Midbrain (tissue), 1 donor: ENCODE measurements at regions not wholly inside any gene's neighbourhood (a gene's known extent, or its start where the extent isn't known, plus 50 kb on each side); places are given as distances from the start of the nearest gene placed in this dataset.

Source experiments
- DNase-seq: peaks from one replicate; lab custom pipeline; 2025; lab: John Stamatoyannopoulos, UW

DNA sequence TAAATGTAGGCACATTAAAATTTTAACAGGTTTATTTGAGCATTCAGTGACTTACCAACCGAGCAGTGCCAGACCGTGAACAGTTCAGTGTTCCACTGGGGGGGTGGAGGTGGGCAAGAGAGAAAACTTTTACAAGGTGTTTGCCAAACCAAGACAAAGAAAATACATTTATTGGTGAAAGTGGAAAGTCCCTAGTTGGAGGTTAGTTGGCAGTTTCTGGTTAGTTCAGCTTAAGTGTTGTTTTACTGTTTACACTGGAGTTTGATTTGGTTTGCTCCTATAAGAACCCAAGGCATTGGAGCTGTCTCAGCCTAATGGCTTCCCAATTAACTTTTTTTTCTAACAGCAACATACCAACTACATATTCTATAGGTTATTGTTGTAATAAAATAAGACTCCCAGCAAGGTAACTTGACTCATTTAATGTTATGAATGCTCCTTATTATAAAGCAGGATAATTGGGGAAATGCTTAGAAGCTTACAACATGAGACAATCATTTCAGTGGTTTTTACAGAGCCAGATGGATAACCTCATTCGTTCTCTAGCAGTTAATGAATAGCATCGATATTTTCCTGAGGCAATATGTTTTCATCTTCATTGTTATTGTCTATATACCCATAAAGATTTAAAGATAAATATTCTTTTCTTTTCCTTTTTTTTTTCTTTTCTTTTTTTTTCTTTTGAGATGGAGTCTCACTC is 115.8 kb downstream of the ETNK1 start:
- no peak for DNase-seq

DNA sequence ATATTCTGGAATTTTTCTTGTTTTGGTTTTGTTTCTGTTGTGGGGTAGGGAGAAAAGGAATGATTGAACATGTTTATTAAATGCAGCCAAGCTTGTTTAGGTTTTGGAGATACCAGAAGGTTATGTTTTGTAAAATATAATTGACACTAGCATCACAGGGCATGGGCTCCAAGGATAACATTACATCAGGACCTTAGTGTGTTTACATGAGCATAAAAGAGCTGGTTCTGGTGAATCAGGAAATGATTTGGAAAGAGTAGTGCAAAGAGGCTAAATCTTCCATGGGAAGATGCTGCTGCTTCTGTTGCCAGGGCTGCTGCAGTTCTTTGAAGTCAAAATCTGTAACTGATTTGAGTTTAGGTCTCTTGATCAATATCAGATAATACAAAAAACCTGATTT is 118.7 kb downstream of the ETNK1 start:
- no peak for DNase-seq

DNA sequence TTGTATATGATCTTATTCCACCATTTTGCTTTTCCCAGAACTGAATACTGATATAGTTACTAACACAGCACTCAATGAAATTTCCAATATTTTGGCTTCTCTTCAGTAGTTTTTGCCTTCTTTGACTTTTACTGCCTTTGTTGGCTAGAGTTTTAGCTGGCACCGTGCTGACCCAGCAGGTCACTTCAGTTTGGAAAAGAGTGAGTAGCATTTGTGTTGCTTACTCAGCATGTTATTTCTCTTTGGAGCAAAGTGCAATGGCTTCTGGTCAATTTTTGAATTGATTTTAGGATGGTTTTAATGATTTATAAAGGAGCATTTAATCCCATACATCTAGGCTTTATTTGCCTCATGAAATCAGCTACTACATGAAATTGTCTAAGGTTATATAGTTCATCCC is 119.2 kb downstream of the ETNK1 start:
- DNase-seq, result no peak

DNA sequence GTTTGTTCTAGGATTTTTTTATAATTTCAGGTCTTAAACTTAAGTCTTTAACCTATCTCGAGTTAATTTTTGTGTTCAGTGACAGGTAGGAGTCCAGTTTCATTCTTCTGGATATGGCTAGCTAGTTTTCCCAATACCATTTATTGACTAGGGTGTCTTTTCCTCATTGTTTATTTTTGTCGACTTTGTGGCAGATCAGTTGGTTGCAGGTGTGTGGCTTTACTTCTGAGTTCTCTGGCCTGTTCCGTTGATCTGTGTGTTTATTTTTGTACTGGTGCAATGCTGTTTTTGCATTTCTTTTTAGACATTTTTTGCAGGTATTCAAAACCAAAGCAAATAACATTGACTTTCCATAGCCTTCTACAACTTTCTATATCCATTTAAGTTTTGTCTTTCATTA is 121.7 kb downstream of the ETNK1 start:
- no peak for DNase-seq

DNA sequence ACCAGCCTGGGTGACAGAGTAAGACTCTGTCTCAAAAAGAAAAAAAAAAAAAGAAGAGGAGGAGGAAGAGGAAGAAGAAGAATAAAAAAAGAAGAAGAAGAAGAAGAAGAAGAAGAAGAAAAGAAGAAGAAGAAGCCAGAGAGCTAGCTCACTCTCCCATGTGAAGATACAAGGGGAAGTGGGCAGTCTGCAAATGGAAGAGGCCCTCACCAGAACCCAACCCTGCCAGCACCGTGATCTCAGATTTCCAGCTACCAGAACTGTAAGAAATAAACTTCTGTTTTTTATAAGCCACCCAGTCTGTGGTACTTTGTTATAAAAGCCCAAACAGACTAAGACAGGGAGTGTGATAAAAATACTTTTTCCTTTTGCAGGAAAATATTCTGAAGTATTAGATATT is 130.7 kb downstream of the ETNK1 start:
- DNase-seq, result no peak

DNA sequence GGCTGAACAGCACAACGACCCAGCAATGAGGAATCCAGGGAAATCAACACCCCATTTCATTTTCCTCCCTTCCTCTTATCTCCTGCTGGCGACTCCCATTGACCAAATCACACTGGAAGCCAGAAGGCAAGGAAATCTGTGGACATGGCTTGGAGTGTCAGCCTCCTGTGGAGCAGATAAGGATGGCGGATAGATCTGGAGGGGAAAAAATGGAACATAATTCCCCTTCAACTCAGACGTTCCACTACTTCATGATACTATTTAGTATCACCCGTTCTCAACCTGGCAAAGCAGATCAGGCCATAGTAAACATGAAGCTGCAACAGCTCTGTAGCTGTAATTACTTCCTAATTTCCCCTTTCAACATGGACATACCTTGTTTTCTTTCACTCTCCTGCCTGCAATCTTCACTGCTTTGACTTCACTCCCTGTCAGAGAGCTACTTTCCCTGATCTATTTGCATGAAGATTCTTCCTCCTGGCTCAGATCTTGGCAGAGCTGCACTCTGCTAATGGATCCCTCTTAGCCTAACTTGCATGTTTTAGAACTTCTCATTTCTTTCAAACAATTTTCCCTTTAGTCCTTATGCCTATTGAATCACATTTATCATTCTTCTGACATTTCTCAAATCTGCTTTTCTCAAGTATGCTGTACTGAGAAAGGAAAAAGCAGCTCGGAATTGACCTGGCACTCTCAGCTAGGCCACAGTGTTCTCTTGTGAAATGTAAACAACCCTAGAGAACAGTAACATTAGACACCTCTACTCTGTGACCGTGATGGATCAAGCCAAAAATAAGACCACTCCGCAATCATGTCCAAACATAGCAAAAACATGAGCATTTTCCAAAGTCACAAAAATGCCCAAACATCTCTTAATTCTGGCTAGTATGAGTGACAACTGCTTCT is 135.1 kb downstream of the ETNK1 start:
- no peak for DNase-seq

DNA sequence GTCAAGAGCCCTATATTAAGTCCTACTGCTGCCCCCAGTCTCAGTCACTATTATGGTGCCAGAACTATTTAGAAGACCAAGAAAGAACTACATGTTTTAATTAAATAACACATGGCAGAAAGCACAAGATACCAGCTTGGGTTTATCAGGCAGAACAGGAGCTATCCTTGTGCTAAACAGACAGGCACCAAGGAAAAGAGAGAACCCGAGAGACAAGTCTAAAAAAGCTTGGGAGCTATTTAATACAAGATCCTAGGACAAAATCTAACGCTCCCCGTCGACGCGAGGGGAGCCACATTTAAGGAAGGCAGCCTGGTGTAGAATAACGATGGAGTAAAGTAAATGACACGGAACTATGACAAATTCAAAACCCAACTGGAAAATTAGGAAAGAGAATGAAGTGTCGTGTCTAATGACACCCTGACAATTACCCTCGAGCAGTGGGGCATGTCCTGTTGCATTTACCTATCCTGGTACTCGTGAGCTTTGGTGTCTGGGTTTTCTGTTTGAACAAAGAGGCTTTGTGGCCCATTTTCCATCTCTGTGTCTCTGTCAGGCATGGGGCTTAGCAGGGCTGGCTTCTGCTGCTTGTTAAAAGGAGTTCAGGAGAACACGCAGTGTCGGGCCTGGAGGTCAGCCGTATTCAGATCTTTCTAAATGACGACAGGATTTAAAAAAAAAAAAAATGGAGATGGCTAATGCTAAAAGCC is 140.6 kb downstream of the ETNK1 start:
- no peak for DNase-seq

DNA sequence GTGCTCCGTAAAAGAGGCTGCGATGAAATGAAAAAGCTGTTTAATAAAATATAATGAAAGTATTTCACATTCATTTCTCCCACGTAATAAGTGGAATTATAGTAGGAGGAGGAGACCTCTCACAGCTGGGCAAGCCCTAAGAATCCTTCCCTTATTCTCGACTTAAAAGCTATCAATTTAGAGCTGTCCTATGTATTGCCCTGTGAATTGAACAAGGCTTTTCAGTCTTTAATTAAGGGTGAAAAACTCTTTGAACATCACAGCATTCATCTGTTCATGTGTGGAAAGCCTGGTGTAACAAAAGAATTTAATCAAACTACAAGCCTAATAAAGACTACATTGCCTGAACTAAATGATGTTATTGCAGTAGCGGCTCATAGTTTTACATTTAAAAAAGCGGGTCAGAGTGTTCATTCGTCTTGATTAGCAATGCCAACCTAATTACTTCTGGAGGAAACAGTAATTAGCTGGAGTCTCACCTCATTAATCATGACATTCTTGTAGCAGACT is 142.0 kb downstream of the ETNK1 start:
- DNase-seq, result no peak

DNA sequence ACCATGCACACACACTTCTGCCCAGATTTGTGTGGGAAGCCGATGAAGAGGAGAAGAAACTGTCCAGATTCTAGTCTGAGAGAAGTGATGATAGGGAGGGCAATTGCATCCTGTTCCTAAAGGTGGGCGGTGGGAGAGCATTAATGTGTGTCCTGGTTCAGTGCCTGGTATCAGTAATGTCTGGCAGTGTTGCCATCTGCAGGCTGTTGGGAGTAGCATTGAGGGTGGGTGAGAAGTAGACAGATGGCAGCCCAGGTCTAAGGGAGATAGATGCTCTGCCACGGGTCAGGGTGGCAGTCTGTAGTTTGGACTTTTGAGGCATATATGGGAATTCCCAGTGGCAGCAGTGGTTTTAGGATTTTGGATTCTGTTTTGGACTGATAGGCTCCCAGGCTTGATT is 156.4 kb downstream of the ETNK1 start:
- no peak for DNase-seq

DNA sequence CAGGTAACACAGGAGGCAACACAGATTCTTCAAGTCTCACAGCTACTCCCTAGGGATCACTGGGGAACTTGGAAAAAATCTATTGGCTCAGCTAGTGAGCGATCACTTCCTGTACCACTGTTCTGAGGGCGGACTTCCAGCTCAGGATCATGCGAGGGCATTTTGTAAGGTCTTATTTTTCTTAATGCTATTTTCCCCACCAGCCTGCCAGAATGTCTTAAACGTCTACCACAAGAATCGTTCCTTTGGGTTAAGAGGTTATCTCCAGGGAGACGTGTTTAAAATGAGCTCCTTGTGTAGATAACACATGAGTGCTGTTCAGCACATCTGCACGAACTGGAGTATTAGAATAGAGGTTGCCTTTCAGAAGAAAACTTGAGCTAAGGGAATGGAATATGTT is 162.6 kb downstream of the ETNK1 start:
- DNase-seq, result no peak

DNA sequence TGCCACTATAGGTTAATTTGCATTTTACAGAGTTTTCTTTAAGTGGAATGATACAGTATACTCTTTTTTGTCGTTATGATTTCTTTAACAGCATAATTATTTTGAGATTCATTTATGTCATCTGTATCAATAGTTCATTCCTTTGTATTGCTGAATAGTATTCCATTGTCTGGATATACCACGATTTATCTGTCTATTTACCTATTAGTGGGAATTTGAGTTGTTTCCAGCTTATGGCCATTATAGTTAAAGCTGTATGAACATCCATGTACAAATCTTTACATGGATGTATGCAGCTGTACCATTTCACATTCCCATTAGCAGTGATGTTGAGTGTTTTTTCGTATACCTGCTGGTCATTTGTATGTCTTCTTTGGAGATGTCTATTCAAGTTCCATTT is 163.9 kb downstream of the ETNK1 start:
- DNase-seq, result no peak

DNA sequence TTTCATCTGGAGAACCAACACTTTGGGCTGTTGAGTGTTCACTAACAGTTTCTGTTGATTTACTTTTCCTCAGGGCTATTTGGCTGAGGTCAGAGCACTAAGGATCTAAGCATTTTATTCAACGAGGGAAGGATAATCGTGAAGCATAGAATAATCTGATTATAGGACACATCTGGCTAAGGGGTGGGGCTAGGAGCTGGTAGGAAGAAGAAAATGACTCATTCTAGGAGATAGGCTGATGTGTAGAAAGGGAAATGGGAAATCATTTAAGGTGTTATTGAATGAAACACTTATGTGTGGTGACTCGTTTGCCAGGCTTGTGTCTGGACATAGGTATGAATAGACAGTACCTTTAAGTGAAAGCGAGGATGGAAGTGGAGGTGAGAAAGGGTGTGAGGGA is 167.2 kb downstream of the ETNK1 start:
- no peak for DNase-seq

DNA sequence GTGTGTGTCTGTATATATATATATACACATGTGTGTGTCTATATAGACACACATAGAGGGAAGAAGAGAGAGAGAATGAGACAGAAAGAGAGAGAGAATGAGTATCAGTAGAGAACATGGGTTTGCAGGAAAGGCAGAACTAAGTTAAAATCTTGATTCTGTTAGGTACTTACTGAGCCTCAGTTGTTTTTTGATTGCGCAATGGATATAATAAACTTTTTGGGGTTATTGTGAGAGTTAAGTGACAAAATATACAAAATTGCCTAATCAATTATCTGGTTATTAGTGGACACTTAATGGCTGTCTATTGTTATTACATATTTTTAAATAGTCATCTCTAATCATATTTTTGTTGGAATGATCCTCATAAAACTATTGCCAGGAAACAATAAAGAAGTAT is 169.0 kb downstream of the ETNK1 start:
- DNase-seq, result no peak

DNA sequence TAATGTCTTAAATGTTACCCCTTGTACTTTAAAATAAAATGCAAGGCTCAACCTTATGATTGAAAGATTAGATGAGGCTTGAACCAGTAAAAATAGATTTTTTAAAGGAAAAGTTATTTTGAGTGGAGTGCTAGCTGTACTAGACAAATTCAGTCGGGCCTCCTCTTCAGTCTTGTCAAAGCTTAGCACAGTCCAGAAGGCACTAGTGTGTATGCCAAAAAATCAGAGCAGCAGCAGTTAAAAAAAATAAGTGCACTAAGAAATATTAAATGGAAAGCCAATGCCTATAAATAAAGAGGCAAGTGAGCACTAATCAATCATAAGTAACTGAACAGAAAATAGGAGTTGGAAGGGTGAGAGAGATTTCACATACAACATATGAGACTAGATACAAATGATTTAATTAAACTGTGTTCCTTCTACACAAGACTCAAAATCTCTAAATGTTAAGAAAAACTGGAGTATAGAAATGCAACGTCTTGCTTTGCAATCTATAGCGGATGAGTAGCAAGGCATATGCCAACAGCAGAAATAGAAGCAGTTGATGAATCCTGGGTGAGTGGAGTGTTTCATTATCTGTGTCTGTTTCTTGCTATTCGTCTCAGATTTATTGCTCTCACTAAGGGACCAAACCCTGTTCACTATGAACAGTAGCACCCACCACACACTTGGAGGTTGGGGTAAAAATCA is 172.1 kb downstream of the ETNK1 start:
- no peak for DNase-seq

DNA sequence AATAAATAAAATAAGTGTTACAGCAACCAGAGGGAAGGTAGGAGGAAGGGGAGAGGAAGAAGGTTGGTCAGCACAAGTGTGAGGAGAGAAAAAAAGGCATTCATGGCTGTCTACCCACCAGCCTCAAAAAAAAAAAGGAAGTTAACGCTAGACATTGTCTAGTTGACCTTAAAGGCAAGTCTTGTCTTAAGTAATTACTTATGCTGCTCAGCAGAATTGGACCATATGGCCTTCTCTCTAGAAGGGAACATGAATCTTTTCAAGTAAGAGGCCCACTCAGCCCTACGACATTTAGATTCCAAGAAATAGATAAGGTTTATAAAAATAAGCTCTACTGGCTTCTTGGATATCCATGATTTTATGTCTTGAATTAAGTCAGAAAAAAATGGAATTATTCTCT is 172.7 kb downstream of the ETNK1 start:
- no peak for DNase-seq

DNA sequence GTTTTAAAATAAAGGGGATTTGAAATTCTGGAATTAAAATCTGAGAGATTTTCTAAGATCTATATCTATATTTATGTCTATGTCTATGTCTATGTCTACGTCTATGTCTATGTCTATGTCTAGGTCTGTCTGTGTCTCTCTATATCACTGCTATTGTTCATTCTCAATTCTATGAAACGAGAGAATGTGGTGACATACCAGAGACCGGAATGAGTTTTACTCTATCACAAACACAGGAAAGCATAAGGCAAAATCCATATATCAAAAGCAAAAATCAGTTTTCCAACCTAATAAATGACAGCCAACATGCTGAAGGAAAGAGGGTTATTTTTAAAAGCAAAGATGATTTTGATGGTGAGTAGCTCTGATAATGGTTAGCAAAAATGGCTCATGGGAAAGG is 173.1 kb downstream of the ETNK1 start:
- DNase-seq, result no peak

DNA sequence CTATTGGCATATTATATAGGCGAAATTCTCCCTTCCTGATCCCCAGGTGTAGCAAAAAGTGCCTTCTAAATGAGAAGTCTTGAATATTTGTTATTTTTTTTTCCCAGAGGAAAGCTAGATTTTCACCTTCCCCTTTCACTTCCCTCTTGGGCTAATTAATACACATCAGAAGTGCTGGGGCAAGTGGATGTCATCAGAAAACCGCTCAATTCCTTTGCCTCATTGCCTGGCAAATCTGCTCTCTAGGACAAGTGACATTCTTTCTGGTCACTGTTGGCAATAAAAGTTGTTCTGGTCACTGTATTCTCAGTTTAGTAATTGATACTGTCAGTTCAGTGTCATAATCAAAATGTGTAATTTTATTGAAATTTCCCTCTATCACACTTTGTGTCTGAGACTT is 174.5 kb downstream of the ETNK1 start:
- no peak for DNase-seq

DNA sequence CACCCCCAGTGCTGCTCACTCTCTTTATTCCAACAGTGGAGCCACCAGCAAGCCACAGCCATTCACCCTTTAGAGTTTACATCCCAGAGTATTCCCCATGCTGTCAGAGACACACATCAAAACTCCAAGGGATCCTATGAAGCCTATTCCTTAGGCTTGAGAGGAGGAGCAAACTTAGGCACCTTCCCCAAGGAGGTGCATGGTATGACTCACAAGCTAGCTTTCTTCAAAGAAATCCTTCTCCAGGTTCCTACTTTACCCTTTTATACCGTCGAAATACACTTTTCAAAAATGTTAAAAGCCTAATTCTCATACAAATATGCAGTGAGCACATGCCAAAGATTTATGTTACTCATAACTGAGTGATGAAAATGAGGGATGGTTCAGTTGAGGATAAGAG is 175.4 kb downstream of the ETNK1 start:
- no peak for DNase-seq

DNA sequence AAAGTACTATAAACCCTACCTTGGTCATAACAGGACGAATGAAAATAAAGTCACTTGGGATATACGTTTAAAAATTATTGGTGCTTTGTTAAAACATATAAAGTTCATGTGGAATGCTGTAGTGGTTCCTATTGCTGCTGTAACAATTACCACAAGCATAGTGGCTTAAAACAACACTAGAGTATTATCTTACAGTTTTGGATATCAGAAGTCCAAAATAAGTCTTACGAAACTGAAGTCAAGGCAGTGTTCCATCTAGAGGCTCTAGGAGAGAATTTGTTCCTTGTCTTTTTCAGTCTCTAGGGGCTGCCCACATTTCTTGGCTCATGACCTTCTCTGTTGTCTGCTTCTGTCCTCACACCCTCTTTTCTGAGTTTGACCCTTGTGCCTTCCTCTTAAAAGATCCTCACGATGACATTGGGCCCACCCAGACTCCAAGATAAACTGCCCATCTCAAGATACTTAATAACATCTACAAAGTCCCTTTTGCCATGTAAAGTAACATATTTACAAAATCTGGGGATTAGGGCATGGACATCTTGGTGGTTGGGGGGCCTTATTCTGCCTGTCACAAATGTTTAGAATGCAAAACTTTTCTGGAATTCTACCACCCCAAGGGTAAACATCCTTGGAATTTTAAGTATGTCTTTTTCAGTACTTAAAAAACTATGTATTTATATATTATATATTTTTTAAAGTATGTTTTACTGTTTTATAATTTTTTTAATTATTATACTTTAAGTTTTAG is 178.1 kb downstream of the ETNK1 start:
- DNase-seq, result no peak

DNA sequence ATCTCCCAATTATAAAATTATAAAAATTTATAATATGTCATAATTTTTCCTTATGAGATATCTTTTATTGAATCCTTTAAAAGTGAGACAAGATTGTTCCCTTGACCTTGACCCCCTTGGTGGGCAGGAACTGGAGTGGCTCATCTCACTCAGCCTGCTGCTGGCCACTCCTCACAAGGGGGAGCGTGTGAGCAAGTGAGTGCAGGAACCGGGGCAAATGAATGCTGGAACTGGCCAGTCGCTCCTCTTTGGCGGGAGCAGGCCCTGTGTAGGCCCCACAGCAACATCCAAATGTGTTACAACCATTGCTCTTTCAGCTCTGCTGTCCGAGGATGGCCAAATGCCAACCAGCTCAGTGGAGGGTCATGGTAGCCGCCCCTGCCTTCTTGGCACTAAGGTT is 178.8 kb downstream of the ETNK1 start:
- no peak for DNase-seq

DNA sequence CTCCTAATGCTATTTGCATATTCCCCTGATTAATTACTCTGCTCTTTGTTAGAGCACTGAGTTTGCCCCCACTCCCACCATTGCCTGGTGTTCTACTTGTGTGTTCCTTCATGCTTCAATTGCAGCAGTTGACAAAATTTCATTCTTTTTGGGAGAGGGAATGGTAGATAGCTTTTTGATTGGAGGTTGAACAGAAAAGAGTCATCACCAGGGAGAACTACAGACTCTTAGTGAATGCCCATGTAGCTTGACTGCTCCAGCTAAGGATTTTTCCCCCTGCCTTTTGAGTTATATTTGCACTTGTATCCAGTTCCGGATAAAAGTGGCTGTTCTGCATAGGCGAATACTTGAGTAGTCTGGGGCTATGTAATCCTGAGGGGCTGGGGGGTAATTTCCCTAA is 183.9 kb downstream of the ETNK1 start:
- DNase-seq, result no peak
